ENCODE measurements at regions not wholly inside any gene's neighbourhood (a gene's known extent, or its start where the extent isn't known, plus 50 kb on each side); places are given as distances from the start of the nearest gene placed in this dataset.

- TF ChIP-seq CTCF (IDR thresholded peaks at IDR 0.05) (no peak), POLR2A (IDR thresholded peaks at IDR 0.05) (no peak)
- Histone ChIP-seq H3K4me1 (no peaks in the 10 kb centered on the region), H3K9me3 (no peaks in the 10 kb centered on the region), H3K27ac (no peak overlapping the region), H3K4me3 (no peak overlapping the region), H3K27me3 (no peaks in the 10 kb centered on the region), H3K36me3 (no peaks in the 10 kb centered on the region)
- no peak for DNase-seq
These were observed 168.5 kb downstream of the FAT4 start for GRCh38 chr4:125483278-125483677.

- Histone ChIP-seq H3K27ac (no peak overlapping the region), H3K4me1 (no peaks in the 10 kb centered on the region), H3K27me3 (no peaks in the 10 kb centered on the region), H3K4me3 (no peak overlapping the region), H3K36me3 (no peaks in the 10 kb centered on the region), H3K9me3 (no peaks in the 10 kb centered on the region)
- TF ChIP-seq POLR2A (IDR thresholded peaks at IDR 0.05) (no peak), CTCF (IDR thresholded peaks at IDR 0.05) (no peak)
- no peak for DNase-seq
These were observed 170.2 kb downstream of the FAT4 start for GRCh38 chr4:125484912-125485311.

GRCh38 chr4:125486351-125486750 lies 171.6 kb downstream of the FAT4 start:
- Histone ChIP-seq H3K4me1 (no peaks in the 10 kb centered on the region), H3K27ac (no peak overlapping the region), H3K9me3 (no peaks in the 10 kb centered on the region), H3K4me3 (no peak overlapping the region), H3K27me3 (no peaks in the 10 kb centered on the region), H3K36me3 (no peaks in the 10 kb centered on the region)
- TF ChIP-seq POLR2A (IDR thresholded peaks at IDR 0.05): no peak
- no peak for TF ChIP-seq CTCF (IDR thresholded peaks at IDR 0.05)
- DNase-seq: no peak

- DNase-seq: no peak
- TF ChIP-seq POLR2A (IDR thresholded peaks at IDR 0.05) (no peak), CTCF (IDR thresholded peaks at IDR 0.05) (no peak)
- no peaks in the 10 kb centered on the region for H3K4me1 ChIP-seq
- H3K4me3 ChIP-seq: no peak overlapping the region
- no peaks in the 10 kb centered on the region for H3K27me3 ChIP-seq
- H3K9me3 ChIP-seq: no peaks in the 10 kb centered on the region
- no peaks in the 10 kb centered on the region for H3K36me3 ChIP-seq
- no peak overlapping the region for H3K27ac ChIP-seq
These were observed 175.4 kb downstream of the FAT4 start for GRCh38 chr4:125489952-125490690.

GRCh38 chr4:125492957-125493356 lies 178.2 kb downstream of the FAT4 start:
- H3K4me3 ChIP-seq: no peak overlapping the region

More at GRCh38 chr4:125492957-125493356, 178.2 kb downstream of the FAT4 start:
- TF ChIP-seq CTCF (IDR thresholded peaks at IDR 0.05) (no peak), POLR2A (IDR thresholded peaks at IDR 0.05) (no peak)
- Histone ChIP-seq H3K27ac (no peak overlapping the region), H3K27me3 (no peaks in the 10 kb centered on the region), H3K9me3 (no peaks in the 10 kb centered on the region), H3K36me3 (no peaks in the 10 kb centered on the region), H3K4me1 (no peaks in the 10 kb centered on the region)
- no peak for DNase-seq

Data from Peyer's patch (tissue), 4 donors.